ENCODE measurements at regions not wholly inside any gene's neighbourhood (a gene's known extent, or its start where the extent isn't known, plus 50 kb on each side); places are given as distances from the start of the nearest gene placed in this dataset.

- TF ChIP-seq CTCF (IDR thresholded peaks at IDR 0.05; ENCODE audit: low read depth, low read length) = no peak
- TF ChIP-seq POLR2A (IDR thresholded peaks at IDR 0.05; ENCODE audit: extremely low read depth, insufficient read length) = no peak
- no peak for TF ChIP-seq MAX (IDR thresholded peaks at IDR 0.05; ENCODE audit: low read depth, low read length)
Measured at GRCh38 chr11:76729214-76729613, 53.9 kb upstream of the TSKU start.

Data from NB4 (cell line).